NB4 (cell line): ENCODE measurements at regions not wholly inside any gene's neighbourhood (a gene's known extent, or its start where the extent isn't known, plus 50 kb on each side); places are given as distances from the start of the nearest gene placed in this dataset.

Experiments used
- DNase-seq: peaks from one replicate; pipeline ENCODE4 v3.0.0; 2010; ENCODE audit warnings: low read depth
- H3K4me3 ChIP-seq: one replicate; pipeline ENCODE4 v1.5.1; 2011; ENCODE audit warnings: mild to moderate bottlenecking, low read depth, low read length, moderate library complexity
- CTCF ChIP-seq: IDR thresholded peaks from one replicate; pipeline ENCODE4 v1.5.1; 2012; ENCODE audit warnings: low read depth, low read length
- MAX ChIP-seq: IDR thresholded peaks from 2 replicates; pipeline ENCODE4 v1.6.1; 2011; ENCODE audit warnings: low read depth, low read length
- MYC ChIP-seq: IDR thresholded peaks from 2 replicates; pipeline ENCODE4 v1.6.1; 2011; ENCODE audit warnings: low read depth, low read length
- POLR2A ChIP-seq: IDR thresholded peaks from 2 replicates; pipeline ENCODE4 v1.6.1; 2011; ENCODE audit warnings: mild to moderate bottlenecking; ENCODE audit not compliant: insufficient read length; ENCODE audit errors: extremely low read depth

DNA sequence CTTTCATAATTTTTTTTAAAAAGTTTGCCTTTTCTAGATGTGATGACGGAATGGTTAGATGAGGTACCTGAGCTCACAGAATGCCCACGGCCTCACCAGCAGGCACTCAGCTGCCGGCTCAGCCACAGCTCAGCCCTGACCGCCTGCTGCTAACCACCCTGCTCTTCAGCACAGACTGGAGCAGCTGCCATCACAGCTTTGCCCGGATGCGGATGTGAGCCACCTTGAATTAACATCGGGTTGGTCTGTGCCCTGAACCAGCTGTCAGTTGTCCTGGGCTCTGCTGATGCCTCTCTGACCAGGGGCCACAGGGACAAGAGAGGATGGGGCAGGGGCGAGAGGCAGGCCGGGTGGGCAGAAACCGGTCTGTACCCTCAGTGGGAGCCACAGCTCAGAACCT lies 93.3 kb downstream of the HMX1 start:
- H3K4me3 ChIP-seq: no peak overlapping the region
- no peak for DNase-seq
- TF ChIP-seq MAX (no peak), MYC (no peak), CTCF (no peak), POLR2A (no peak)

DNA sequence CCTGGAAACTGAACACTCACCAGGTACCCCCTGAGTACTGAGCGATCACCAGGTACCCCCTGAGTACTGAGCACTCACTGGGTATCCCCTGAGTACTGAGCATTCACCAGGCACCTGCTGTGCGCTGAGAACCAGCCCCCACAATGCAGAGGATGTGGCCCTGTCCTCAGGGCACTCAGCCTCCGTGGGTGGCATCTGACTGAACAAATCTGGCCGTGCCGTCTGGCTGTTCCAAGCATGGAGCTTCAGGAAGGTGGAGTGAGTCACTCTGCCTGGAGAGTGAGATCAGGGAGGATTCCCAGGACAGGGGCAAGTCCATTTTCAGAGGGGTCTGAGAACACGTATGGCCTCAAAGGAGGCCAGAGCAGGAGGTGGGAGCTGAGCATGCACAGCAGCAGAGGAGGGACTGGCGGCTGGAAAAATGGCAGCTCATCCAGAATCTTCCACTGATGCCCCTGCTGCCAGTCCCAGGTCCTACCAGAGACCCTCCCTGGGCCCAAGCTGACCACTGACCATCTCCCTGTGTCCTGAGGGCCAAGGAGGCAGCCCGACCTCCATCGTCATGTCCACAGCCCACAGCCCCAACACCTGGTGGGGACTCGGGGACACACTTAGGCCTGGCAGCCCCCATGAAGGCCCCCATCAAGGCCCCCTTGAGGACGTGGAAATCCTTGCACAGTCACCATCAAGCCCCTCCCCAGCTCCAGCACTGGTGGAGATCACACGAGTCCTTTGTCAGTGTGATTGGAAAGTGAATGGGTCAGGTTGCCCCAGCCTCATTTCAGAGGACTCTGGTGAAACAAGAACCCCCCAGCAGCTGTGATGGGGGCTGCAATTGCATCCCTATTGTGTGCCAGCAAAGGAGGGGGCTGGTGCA lies 94.1 kb downstream of the HMX1 start:
- DNase-seq: no peak
- H3K4me3 ChIP-seq: no peak overlapping the region
- TF ChIP-seq POLR2A (no peak), MAX (no peak)

DNA sequence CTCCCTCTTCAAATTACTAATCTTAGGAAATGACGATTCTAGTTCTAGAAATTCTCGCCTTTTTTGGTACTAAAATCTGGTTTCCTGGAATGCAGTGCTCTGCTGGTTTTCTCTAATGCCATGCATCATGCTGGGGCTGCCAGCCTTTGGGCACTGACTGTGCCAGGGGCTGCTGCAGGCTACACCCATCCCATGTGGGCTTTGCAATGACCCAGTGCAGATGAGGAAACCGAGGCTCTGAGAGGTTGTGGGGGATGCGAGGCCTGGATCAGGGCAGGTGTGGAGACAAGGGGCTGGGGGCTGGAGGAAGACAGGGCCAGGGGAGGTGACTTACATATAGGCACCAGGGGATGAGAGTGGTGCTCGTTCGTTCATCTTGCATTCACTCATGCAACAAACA lies 95.3 kb downstream of the HMX1 start:
- TF ChIP-seq CTCF (no peak), MYC (no peak), MAX (no peak), POLR2A (no peak)
- no peak for DNase-seq
- H3K4me3 ChIP-seq: no peak overlapping the region

DNA sequence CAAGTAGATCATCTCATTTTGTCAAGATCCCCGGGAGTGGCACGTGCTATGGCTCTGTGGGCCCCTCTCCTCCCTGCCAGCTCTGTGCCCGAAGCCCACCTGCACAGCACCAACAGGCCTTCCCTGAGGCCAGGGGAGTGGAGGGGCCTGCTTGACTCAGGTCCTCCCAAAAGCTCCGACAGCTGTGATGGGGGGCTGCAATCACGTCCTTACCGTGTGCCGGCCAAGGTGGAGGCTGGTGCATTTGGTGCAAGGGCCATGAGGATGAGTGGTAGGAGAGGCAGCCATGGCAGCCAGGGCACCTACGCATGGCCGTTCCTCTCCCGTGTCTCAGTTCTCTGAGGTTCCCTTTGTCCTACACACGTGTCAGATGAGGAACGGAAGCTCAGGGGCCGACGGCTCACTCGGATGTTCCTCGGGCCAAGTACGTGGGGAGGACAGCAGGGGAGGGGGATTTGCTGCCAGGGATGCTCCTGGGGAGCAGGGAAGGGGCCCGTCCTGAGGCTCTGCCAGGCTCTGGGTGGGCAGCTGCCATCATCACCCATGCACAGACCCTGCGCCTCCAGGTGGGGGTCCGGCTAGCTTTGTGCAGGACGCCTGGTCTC lies 95.8 kb downstream of the HMX1 start:
- no peak for DNase-seq
- H3K4me3 ChIP-seq: no peak overlapping the region
- TF ChIP-seq MAX: no peak
- TF ChIP-seq MYC: no peak
- no peak for TF ChIP-seq POLR2A
- TF ChIP-seq CTCF: no peak

- H3K4me3 ChIP-seq: no peak overlapping the region
- no peak for DNase-seq
- TF ChIP-seq MAX (no peak), POLR2A (no peak), MYC (no peak), CTCF (no peak)
Measured at GRCh38 chr4:8775121-8775520, 96.5 kb downstream of the HMX1 start.

- no peak for TF ChIP-seq MYC
- TF ChIP-seq POLR2A: no peak
- no peak for TF ChIP-seq MAX
- TF ChIP-seq CTCF: no peak
- no peak overlapping the region for H3K4me3 ChIP-seq
- DNase-seq: no peak
Measured at GRCh38 chr4:8774071-8774470, 97.6 kb downstream of the HMX1 start.
